Renal cortical epithelial cell (primary cell): ENCODE measurements at regions not wholly inside any gene's neighbourhood (a gene's known extent, or its start where the extent isn't known, plus 50 kb on each side); places are given as distances from the start of the nearest gene placed in this dataset.

Experiments used
- DNase-seq: peaks from one replicate; pipeline ENCODE4 v3.0.0-alpha.2; 2011; ENCODE audit warnings: low read depth

DNA sequence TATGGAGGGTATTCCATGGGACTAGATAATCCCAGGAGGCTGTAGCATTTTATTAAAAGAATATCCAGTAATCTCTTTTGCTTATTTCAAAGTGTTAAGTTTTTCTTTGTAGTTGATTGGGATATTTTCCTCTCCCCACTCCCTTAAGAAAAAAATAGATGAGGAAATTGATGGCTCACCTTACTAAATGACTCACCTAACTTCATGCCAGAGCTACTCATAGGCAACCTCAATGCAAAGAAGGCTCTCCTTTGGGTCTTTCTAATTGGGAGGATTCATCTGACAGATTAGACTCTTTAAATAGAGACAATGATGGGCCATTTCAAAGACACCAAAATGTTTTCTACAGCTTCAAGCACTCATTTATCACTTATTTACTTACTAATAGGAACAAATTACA is 528.5 kb upstream of the BTBD3 start:
- DNase-seq, result peak; percentile 65

GRCh38 chr20:11391591-11391990 is 526.1 kb upstream of the BTBD3 start:
- DNase-seq, result no peak

GRCh38 chr20:11394145-11394833 is 523.4 kb upstream of the BTBD3 start:
- peak; percentile 37 for DNase-seq

- no peak for DNase-seq
Measured at GRCh38 chr20:11395581-11395980, 522.1 kb upstream of the BTBD3 start.

DNA sequence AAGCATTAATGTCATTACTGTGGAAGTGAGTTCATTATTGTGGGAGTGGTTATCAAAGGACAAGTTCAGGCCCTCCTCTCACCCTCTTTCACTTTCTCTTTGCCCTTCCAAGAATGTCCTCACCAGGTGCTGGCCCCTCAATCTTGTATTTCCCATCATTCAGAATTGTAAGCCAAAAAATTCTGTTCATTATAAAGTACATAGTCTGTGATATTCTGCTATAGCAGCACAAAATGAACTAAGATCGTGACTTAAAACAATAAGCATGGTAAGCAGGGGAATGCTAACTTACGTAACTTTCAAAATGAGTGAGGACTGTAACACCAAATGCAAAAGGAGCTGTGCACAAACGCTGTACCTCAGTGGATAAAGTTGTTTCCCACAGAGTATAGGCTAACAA is 515.7 kb upstream of the BTBD3 start:
- DNase-seq, result no peak

GRCh38 chr20:11403711-11404110 is 514.0 kb upstream of the BTBD3 start:
- DNase-seq, result no peak

- DNase-seq, result no peak
Measured at GRCh38 chr20:11406877-11407276, 510.8 kb upstream of the BTBD3 start.

DNA sequence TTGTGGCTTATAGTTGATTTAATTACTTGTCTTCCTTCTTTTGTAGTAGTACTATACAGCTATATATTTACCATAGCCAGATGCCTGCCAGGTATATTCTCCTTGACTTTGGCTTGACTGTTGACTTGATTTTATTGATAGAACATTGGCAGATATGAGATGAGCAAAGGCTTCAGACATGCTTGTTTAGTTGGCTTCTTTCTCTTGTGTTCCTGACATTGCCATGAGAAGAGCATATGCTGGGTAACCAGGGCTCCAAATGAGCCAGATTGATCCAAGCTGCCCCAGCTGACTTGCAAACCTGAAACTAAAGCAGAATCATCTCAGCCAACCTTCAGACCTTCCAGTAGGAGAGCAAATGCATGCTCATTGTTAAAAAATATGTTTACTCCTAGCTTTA is 508.1 kb upstream of the BTBD3 start:
- DNase-seq, result no peak

- DNase-seq, result no peak
Measured at GRCh38 chr20:11411765-11412164, 505.9 kb upstream of the BTBD3 start.

DNA sequence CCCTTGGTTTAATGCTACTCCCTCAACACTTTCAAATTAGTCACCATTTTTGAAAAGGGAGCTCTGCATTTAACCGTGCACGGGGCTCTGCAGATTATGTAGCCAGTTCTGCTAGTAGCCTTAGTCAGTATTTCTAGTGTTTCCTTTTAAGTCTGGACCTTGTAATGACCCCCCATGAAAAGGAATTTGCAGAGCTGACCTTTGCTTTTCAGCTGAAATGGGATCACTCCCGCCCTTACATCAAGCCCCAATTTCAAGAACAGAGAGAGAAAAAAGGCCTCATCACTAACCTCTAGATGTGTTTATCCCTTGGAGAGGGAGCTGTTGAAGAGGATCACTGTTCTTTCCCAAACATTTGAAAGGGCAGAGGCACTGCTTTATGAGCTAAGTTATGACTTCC is 490.7 kb upstream of the BTBD3 start:
- no peak for DNase-seq

GRCh38 chr20:11429168-11429567 is 488.5 kb upstream of the BTBD3 start:
- peak; percentile 59 for DNase-seq

- no peak for DNase-seq
Measured at GRCh38 chr20:11429889-11430519, 487.7 kb upstream of the BTBD3 start.

GRCh38 chr20:11430652-11431051 is 487.0 kb upstream of the BTBD3 start:
- DNase-seq, result no peak

- no peak for DNase-seq
Measured at GRCh38 chr20:11431621-11432020, 486.1 kb upstream of the BTBD3 start.

GRCh38 chr20:11432407-11432806 is 485.3 kb upstream of the BTBD3 start:
- peak; percentile 85 for DNase-seq

- no peak for DNase-seq
Measured at GRCh38 chr20:11436113-11436905, 481.4 kb upstream of the BTBD3 start.

DNA sequence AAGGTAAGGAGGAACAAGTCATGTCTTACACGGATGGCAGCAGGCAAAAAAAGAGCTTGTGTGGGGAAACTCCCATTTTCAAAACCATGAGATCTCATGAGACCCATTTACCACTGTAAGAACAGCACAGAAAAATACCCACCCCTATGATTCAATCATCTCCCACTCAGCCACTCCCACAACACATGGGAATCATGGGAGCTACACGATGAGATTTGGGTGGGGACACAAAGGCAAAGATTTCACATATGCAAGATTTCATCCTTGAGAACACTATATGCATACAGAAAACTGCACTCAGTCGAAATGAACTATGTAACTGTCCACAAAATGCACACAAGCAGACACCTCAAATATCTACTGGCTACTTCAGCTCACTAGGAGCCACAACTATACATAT is 480.6 kb upstream of the BTBD3 start:
- DNase-seq, result no peak

- DNase-seq, result no peak
Measured at GRCh38 chr20:11437611-11438380, 479.9 kb upstream of the BTBD3 start.

DNA sequence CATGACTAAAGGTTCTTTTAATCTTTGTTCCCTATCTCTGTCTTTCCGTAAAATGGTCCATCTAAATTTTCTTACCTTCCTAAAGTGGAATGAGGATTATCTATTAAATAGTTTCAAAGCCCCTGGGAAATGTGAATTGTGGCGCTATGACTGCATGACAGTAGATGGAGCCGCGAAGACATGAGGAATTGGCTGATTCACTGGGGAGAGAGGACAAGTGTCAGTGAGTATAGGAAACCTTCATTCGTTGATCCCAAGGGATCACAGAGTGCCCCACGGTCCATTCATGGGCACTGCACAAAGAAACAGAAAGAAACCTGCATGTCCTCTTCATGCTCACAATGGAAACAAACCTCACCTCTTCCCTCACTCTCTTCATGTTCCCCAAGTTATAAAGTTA is 479.3 kb upstream of the BTBD3 start:
- DNase-seq, result no peak

DNA sequence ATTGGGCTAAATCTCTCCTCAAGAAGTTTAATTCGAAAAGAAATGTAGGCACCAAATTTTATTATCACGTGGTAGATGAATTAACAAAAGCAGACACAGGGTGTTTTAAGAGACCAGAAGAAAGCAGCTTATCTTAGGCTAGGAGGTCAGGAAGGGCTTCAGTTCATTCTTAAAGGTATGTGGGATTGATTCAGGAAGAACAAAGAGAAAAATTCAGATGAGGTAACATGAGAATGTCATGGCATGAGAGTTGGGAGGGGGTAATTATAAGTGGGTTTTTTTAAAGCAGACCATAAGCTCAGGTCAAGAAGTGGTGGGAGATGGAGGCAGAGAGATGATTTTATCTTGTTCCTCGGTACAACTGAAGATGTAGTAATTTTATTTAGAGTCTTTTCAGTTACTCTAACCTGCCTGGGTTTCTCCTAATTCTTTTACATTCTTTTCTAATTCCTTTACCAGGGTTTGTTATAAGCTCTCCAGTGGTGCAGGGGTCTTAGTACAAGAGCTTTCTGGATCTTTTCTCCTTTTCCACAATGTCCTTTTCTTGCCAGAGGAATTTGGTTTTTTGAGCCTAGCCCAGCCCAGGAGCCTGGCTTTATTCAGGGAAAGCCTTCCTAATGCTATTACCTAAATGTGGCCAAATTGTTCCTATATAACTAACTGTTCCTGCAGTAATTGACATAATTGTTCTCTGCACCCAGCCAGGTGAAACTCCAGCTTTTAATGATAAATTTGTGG is 474.1 kb upstream of the BTBD3 start:
- DNase-seq, result no peak

- no peak for DNase-seq
Measured at GRCh38 chr20:11445161-11445560, 472.5 kb upstream of the BTBD3 start.

DNA sequence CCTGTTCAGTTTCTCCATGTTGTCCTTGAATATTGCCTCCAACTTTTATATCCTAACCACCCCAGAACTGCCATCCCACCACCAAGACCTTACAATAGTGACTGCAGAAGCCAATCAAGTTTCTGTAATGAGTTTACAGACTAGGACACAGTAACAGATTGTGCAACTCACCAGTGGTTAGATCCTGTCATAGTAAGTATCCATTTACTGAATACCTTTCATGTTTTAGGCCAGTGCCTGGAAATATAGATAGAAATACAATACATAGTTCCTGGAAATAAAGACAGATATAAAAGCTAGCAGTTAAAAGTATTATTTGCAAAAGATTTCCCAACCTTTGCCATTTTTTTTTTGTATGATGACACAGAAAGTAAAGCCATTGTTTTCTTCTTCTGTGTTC is 471.8 kb upstream of the BTBD3 start:
- peak; percentile 76 for DNase-seq
